COLO668 (cell line): ENCODE measurements at regions not wholly inside any gene's neighbourhood (a gene's known extent, or its start where the extent isn't known, plus 50 kb on each side); places are given as distances from the start of the nearest gene placed in this dataset.
"Not testable (repeated sequence)": the region's sequence is repeated elsewhere in the genome, so short reads cannot be mapped to it uniquely, and the experiment has no call there.

Experiments used
- DNase-seq: peaks from one replicate; lab custom pipeline; 2025; ENCODE audit not compliant: unreplicated experiment; lab: John Stamatoyannopoulos, UW

DNA sequence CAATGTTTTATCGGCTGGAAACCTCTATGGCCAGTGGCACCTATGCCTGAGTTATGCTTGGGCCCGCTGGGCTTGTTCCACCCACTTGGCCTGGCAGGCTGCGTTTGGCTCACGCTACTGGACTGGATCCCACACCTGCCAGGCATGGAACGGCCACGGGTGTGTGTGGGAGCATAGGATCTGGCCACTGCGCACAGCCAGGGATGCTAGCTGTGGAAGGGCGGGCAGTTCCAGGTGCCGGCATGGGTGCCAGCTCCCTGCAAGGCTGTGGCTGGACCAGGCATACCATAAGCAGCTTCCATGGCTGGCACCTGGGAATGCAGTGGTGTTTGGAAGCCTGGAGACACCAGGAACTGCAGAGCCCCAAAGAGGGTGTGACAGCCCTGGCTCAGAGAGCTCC lies 1063.9 kb upstream of the ACO1 start:
- no peak for DNase-seq

DNA sequence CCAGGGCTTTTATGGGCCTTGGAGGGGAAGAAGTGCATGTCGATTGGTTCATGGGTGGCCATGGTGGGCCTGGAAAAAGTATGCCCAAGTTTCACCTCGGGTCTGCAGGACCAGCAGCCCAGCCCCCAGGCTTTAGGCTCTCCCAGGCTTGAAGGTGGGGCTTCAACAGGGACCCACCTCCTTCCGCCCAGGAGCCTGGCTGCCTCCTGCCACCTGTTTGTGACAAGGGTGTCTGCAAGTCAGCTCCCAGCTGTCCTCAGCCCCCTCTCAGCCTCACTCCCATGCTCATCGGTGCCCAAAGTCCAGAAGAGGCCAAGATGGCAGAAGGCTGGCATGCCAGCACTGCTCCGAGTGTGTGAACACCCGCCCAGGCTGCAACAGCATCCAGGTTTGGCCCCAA lies 1063.2 kb upstream of the ACO1 start:
- no peak for DNase-seq

DNA sequence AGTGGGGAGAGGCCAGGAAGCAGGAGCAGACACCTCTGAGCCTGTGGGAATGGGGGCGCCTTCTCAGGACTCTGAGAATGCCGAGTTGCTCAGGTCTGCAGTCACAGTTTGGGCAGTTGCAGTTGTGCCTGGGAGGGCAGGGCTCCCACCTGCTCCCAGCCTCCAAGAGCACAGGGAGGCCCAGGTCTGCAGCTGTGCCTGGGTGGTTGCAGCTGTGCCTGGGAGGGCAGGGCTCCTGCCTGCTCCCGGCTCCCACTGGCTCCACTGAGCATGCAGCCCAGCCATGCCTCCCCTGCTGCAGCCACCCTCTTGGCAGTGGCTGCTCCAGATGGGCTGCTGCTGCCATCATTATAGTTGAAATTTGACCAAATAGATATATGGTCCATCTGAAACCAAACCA lies 1062.8 kb upstream of the ACO1 start:
- DNase-seq = no peak

GRCh38 chr9:31323726-31324444 lies 1060.6 kb upstream of the ACO1 start:
- DNase-seq = no peak

DNA sequence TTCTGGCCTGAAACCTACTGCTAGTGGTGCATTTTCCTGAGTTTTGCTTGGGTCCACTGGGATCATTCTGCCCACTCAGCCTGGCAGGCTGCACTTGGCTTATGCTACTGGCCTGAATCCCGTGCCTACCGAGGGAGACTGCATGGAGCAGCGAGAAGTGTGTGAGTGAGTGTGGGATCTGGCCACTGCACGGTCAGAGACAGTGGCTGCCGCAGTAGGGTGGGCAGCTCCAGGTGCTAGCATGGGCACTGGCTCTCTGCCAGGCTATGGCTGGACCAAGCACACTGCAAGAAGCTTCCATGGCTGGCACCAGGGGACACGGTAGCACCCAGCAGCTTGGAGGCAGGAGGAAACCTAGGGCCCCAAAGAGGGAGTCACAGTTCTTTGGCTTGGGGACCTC lies 1058.7 kb upstream of the ACO1 start:
- no peak for DNase-seq

DNA sequence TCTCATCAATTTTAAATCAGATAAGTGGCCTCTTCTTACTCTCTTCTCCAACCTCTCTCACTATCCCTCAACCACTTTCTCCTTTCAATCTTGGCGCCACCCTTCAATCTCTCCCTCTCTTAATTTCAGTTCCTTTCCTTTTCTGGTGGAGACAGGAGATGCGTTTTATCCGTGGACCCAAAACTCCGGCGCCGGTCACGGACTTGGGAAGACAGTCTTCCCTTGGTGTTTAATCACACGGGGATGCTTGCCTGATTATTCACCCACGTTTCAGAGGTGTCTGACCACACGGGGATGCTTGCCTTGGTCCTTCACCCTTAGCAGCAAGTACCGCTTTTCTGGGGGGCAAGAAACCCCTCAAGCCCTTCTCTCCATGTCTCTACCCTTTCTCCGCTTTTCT lies 1057.6 kb upstream of the ACO1 start:
- not testable (repeated sequence) for DNase-seq

DNA sequence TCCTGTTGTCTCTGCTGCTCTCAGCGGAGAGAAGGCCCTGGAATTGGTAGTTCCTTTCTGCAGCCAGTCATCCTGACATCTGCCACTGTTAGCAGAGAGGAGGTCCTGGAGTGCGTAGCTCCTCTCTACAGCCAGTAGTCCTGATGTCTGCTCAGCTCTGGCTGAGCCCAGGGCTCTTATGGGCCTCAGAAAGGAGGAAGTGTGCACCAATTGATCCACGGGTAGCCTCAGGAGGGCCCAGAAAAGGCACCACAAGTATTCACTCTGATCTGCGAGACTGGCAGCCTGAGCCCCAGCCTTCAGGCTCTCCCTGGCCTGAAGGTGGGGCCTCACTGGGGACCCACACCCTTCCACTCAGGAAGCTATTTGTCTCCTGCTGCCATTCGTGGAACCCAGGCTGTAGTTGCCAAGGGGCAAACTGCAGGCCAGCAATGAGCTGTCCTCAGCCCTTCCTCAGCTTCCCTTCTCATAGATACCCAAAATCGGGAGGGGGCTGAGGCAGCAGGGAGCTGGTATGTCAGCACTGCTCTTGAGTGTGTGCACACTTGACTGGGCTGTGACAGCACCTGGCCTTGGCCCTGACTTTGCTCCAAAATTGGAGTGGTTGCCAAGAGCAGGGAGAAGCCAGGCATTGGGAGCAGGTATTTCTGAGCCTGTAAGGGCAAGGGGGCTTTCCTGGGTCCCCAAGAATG lies 1049.5 kb upstream of the ACO1 start:
- no peak for DNase-seq

DNA sequence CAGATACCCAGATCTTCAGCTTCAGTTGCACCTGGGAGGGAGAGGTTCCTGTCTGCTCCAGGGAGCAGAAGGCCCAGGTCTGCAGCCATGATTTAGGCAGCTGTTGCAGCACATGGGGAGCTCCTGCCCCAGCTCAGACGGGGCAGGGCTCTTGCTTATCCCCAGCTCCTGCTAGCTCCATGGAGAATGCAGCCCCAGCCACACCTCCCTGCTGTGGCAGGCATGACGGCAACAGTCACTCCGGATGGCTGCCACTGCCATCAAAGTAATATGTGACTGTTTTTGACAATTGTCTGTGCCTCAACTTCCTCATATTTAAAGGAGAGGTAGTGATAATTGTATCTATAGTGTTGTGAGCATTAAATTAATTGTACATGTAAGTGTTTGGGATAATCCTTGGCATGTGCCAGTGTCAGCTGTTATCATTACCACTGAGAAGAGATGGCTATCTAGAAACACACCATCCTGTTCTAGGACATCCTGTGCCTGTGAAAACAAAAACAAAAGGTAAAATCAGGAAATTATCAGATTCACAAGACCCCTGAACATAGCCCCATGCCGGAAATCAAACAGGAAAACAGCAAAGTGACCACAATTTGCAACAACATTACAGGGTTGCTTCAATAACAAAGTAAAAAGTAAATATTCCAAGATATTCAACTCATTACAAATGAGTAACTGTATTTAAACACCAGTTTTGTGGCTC lies 1048.8 kb upstream of the ACO1 start:
- DNase-seq = no peak

- no peak for DNase-seq
These were observed 1048.1 kb upstream of the ACO1 start for GRCh38 chr9:31336386-31336785.

GRCh38 chr9:31336841-31337240 lies 1047.6 kb upstream of the ACO1 start:
- no peak for DNase-seq

DNA sequence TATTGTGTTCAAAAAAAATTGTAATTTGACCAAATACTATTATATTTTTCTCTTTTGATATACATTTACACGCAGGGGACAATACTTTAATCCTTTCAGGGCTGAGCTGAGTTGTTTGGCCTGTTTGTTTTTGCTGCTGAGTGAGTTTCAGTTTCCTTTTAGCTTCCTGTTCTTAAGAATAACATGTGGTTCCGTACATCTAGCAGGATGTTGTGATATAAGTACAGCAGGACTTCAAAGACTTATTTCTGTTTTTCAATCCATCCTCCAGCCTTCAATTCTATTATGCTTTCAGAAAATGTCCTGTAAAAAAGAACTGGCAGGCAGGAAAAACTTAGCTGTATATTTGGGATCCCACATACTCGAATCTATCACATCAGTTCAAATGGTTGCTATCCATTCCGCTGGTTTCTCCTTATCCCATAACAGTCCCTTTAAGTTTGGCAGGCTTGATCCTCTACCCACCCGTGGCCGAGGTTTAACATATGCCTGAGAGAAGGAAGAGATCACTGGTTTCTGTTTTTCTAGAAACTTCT lies 1037.3 kb upstream of the ACO1 start:
- DNase-seq = no peak

GRCh38 chr9:31355159-31355882 lies 1029.1 kb upstream of the ACO1 start:
- no peak for DNase-seq

GRCh38 chr9:31355965-31356364 lies 1028.5 kb upstream of the ACO1 start:
- no peak for DNase-seq

GRCh38 chr9:31359071-31359470 lies 1025.4 kb upstream of the ACO1 start:
- DNase-seq = no peak

GRCh38 chr9:31364171-31364570 lies 1020.3 kb upstream of the ACO1 start:
- no peak for DNase-seq

DNA sequence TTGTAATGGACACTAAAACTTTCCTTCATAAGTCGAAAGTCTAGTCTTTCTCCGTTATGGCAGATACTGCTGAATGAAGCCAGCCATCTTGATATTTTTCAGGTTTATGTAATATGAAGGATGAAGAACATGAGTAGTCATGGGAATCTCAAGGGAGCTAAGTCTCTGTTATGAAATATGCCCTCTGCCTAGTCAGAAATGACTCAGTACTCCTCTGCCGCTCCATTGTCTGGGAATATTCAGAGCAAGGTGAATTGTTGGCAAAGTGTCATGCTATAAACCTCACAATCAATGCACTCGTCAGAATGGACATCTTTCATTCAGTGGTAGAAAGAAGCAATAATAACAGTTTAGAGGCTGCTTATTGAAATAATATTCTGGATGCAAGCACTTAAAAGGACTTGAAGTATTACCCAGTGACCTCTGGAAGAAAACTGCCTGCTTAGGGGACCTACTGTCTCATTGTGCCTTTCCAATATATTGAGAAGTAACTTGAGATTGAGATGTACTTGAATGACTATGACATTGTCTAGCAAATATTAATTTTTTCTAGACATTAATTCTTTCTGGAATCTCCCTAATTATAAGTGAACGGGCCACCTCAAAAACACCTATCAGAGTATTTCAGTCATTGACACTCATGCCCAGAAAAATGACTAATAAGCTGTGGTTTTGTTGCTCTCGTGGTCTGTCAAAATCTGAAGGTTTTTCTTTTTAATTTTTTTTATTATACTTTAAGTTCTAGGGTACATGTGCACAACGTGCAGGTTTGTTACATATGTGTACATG lies 1011.5 kb upstream of the ACO1 start:
- no peak for DNase-seq

- no peak for DNase-seq
These were observed 1007.1 kb upstream of the ACO1 start for GRCh38 chr9:31377358-31377757.

GRCh38 chr9:31388660-31389059 lies 995.8 kb upstream of the ACO1 start:
- DNase-seq = no peak

- no peak for DNase-seq
These were observed 995.4 kb upstream of the ACO1 start for GRCh38 chr9:31389075-31389474.

DNA sequence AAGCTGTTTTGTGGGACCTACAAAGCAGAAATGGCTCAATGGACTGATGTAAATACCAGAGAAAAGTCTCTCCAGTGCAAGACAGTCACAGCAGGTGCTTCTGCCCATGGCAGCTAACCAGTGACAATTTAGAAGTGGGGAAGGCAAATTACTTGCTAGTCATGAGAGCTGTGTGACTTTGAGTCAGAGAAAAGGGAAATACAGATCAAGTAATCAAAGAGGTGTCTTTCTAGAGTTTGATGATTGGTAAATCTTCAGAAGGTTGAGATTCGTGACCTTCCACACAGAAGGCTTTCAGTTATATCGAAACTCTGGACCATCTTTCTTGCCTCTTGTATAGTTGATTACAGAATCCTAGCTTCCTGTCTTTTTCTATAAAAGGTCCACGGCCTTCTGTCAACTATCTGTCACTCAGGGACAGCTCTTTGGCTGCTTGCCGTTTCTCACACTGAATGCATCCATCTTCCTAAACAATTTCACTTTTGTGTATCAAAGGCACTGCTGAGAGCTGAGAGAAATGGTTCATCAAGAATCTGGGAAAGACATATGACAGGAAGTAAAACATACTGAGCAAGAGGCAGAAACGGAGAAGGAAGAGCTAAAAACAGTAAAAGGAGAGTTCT lies 993.9 kb upstream of the ACO1 start:
- DNase-seq = no peak
